ENCODE measurements at regions not wholly inside any gene's neighbourhood (a gene's known extent, or its start where the extent isn't known, plus 50 kb on each side); places are given as distances from the start of the nearest gene placed in this dataset.

DNA sequence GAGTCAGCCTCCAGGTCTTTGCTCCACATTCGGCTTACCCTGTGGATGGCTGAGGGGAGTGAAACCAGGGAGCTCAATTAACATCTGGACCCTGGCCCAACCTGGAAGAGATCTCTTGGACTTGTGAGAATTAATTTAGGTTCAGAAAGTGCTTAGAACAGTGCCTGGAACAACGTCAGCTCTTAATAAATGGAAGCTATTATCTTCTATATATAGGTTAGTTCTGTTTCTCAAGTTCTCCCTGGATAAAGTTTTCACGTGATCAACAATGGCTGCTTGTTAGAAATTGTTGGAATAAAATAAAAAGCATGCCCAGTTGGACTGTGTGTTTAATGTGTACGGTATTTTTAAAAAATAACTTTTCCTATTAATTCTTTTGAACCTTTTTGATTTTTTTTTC lies 80.8 kb downstream of the TRIML1 start:
- WGBS, 2 donors = 67 to 70% methylated on average over 4 of the region's 4 CpGs
- TF ChIP-seq, protein P1, sequence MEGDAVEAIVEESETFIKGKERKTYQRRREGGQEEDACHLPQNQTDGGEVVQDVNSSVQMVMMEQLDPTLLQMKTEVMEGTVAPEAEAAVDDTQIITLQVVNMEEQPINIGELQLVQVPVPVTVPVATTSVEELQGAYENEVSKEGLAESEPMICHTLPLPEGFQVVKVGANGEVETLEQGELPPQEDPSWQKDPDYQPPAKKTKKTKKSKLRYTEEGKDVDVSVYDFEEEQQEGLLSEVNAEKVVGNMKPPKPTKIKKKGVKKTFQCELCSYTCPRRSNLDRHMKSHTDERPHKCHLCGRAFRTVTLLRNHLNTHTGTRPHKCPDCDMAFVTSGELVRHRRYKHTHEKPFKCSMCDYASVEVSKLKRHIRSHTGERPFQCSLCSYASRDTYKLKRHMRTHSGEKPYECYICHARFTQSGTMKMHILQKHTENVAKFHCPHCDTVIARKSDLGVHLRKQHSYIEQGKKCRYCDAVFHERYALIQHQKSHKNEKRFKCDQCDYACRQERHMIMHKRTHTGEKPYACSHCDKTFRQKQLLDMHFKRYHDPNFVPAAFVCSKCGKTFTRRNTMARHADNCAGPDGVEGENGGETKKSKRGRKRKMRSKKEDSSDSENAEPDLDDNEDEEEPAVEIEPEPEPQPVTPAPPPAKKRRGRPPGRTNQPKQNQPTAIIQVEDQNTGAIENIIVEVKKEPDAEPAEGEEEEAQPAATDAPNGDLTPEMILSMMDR (IDR thresholded peaks at IDR 0.05) = no peak
- no peak for TF ChIP-seq POLR2A (IDR thresholded peaks at IDR 0.05)
- H3K4me3 ChIP-seq (ENCODE audit: low read depth, poor library complexity, severe bottlenecking) = no peak overlapping the region
- no peak for DNase-seq (ENCODE audit: low spot score in 2 of 2)
- intact Hi-C loops (cut with DNase I; ENCODE audit: low total_unique reads) = no loop called here

DNA sequence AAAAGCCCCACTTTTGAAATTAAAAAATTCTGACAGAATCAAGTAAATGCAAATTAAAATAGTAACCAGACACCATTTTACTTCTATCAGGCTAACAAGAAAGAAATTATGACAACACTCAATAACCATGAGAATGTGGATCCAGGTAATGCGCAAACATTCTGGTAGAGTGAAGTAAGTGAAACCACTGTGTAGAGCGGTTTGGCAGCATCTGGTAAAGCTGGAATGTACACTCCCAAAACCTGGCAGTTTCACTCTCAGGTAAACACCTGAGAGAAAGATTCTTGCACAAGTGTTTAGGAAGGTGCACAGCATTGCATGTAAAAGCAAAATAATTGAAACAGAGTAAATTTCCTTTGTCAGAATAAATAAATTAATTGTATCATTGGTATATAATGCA lies 81.8 kb downstream of the TRIML1 start:
- intact Hi-C loops (cut with DNase I; ENCODE audit: low total_unique reads) = no loop called here
- TF ChIP-seq POLR2A (IDR thresholded peaks at IDR 0.05) = no peak
- DNase-seq (ENCODE audit: low spot score in 2 of 2) = no peak
- WGBS, 2 donors = 76 to 80% methylated on average over 2 of the region's 2 CpGs
- H3K4me3 ChIP-seq (ENCODE audit: low read depth, poor library complexity, severe bottlenecking) = no peak overlapping the region

DNA sequence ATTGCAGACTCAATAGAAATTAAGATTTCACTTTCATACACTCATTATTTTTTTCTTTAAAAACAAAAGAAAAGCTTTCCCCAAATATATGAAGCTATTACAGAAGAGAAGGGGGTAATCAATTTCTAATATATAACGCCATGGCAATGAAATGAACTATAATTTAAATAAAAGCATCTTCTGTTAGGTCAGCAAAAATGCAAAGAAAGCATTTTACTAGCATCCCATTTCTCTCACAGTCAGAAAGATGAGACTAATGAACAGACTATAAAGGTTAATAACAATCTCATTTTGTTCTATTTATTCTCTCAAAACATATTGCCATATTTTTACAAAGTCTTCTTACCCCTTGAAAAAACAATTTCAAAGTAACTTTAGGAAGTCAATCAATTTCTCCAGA lies 89.0 kb downstream of the TRIML1 start:
- 89 to 91% methylated on average over 1 of the region's 1 CpG for WGBS, 2 donors
- H3K4me3 ChIP-seq (ENCODE audit: low read depth, poor library complexity, severe bottlenecking) = no peak overlapping the region
- no peak for DNase-seq (ENCODE audit: low spot score in 2 of 2)
- no peak for TF ChIP-seq POLR2A (IDR thresholded peaks at IDR 0.05)
- TF ChIP-seq, protein P1 (IDR thresholded peaks at IDR 0.05) = no peak
- intact Hi-C loops (cut with DNase I; ENCODE audit: low total_unique reads) = no loop called here

DNA sequence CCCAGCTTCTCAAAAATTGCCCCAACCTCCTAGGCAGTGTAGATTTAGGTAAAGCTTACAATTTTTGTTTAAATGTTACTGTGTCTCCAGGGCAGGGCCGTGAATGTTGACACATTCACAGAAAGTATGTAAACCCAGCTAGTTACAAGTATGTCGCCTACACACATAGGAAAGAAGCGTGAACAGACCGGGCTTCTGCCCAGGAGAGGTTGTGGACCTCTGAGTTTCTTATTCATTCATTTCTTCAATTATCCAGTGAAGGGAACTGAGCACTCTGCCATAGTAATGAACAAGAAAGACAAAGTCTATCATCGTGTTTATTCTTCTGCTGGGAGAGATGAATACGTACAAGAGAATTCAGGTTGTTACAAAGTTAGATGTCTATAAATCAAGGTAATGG lies 93.2 kb downstream of the TRIML1 start:
- intact Hi-C loops (cut with DNase I; ENCODE audit: low total_unique reads) = no loop called here
- DNase-seq (ENCODE audit: low spot score in 2 of 2) = no peak
- H3K4me3 ChIP-seq (ENCODE audit: low read depth, poor library complexity, severe bottlenecking) = no peak overlapping the region
- TF ChIP-seq, protein P1 (IDR thresholded peaks at IDR 0.05) = no peak
- no peak for TF ChIP-seq POLR2A (IDR thresholded peaks at IDR 0.05)
- WGBS, 2 donors = 72 to 80% methylated on average over 6 of the region's 6 CpGs

DNA sequence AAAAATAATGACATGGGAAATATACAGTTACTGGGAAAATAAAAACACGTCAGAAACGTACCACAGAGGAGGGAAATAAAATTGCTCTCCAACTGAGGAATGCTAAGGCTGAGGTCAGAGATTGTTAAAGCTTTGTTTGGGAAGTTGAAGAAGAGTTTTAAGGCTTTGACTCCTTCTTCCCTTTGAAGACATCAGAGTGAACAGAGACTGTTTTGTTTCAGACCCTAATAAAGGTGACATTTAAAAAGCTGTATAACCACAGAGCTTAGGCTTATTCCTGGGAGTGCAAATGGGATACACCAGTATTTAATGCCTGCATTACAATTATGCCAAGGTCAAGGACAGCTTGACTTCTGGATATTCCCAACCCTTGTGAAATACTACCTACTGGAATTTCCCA lies 102.8 kb downstream of the TRIML1 start:
- 43 to 54% methylated on average over 2 of the region's 2 CpGs for WGBS, 2 donors
- intact Hi-C loops (cut with DNase I; ENCODE audit: low total_unique reads) = no loop called here
- no peak overlapping the region for H3K4me3 ChIP-seq (ENCODE audit: low read depth, poor library complexity, severe bottlenecking)
- no peak for TF ChIP-seq POLR2A (IDR thresholded peaks at IDR 0.05)
- TF ChIP-seq, protein P1 (IDR thresholded peaks at IDR 0.05) = no peak
- DNase-seq (ENCODE audit: low spot score in 2 of 2) = no peak

DNA sequence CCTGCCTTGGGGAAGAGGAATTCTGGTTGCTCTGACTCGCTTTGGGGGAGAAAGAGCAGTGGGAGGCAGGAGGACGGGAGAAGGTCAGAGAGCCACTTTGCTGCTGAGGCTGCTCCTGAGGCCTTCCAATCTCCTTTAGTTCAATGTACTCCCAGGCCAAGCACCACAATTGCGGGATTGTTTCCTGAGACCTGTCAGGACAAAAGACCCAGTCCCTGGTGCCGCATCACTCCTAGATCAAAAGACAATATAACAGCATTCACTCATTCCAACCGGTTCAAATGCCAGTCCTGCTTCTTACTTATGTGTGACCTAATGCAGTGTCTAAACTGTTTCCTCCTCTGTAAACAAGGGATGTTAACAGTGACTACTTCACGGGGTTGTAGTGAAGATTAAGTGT lies 106.4 kb downstream of the TRIML1 start:
- 69 to 74% methylated on average over 6 of the region's 6 CpGs for WGBS, 2 donors
- no peak for DNase-seq (ENCODE audit: low spot score in 2 of 2)
- intact Hi-C loops (cut with DNase I; ENCODE audit: low total_unique reads) = no loop called here
- no peak for TF ChIP-seq POLR2A (IDR thresholded peaks at IDR 0.05)
- TF ChIP-seq, protein P1 (IDR thresholded peaks at IDR 0.05) = no peak
- no peak overlapping the region for H3K4me3 ChIP-seq (ENCODE audit: low read depth, poor library complexity, severe bottlenecking)

All from lower leg skin (tissue), 4 donors.